ENCODE measurements at regions not wholly inside any gene's neighbourhood (a gene's known extent, or its start where the extent isn't known, plus 50 kb on each side); places are given as distances from the start of the nearest gene placed in this dataset.

DNA sequence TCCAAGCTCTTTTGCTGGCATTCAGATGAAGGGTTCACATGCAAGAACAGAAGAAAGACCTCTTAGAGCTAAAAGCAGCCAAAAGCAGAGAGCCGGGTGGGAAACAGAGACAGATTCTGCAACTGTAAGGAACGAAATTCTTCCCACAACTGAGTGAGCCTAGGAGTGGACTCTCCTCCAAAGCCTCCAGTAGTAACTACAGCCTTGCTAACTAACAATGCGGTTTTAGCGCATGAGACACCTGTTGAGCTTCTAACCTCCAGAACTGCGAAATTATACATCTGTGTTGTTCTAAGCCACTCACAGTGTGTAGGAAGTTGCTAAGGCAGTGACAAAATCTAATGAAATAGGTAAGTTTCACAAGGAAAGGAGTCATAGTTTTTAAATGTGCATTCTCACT, 98.1 kb upstream of the SLITRK1 start:
- DNase-seq, result no peak

DNA sequence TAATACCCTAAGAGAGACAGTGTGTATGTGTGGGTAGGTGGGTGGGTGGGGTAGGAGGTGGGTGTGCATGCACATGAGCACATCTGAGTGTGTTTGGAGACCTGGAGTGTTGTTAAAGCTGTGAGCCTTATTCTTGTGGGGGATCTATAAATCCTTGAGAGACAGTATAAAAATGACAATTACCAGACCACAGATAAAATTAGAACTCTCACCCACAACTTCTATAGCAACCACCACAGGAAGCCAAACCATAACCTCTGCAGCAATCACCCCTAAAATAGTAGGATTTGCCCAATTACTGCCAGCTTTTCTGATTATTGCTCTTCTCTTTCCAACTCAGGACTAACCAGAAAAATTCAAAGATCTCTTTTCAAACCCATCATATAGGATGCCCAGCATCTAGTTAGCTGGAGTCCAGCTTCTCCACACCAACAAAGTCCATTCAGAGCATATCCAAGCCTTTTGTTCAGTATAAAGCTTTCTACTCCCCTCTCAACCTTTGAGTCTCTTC, 93.4 kb upstream of the SLITRK1 start:
- DNase-seq, result no peak

DNA sequence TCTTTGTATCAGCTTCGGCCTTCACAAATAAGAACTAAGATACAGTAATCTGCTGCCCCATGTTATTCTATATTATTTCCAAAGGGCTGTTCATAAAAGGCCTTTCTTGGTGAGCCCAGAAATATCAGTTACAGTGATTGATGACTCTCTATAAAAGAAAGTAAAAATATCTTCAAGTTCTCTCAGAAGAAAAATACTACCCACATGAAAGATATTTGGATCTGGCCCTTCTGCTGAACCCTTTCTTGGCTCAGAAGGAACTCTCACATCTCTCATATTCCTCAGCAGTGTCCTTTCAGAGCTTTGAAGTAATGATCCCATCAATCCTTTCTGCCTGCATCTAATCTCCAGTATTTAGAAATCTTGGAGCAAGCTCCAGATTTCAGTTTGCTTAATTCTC, 76.3 kb upstream of the SLITRK1 start:
- DNase-seq, result no peak

DNA sequence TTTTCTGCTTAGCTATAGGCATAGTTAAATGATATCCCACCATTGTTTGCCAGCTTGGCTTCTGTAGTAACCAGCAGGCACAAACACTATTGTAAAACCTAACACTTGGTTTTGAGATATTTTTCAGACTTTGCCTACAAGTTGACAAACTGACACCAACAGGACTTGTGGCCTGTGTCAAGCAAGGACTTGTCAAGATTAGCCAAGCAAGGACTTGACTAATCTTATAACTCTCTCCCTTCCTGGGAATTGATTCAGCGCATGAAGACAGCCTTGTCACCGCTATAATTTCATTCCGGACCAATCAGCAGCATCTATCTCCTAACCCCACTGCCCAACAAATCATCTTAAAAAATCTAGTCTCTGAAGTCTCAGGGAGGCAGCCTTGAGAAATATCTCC, 72.7 kb upstream of the SLITRK1 start:
- no peak for DNase-seq

DNA sequence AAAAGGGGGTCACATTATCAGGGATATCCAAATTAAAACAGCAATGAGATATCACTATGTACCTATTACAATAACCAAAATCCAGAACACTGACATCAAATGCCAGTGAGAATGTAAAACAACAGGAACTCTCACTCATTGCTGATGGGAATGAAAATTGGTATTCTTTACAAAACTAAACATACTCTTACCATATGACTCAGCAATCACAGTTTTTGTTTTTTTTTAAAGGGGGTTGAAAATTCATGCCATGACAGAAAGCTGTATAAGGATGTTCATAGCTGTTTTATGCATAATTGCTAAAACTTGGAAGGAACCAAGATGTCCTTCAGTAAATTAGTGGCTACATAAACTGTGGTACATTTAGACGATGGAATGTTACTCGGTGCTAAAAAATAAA, 71.6 kb upstream of the SLITRK1 start:
- no peak for DNase-seq

DNA sequence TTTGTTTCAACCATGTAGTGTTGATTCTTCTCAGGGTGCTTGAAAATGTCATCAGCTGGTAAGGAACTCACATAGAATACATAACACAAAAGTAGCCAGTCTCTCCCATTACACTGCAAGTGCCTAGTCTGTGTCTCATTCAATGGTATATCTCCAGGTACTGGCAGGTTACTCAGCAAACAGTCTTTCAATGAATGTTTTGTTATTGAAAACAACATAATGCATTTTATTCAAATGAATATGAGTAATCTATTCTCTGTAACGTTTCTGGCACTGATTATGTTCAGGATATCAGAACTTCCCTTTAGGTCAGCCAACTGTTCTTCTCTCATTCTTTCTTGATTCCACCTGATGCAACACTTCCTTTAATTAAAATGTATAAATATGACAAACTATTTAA, 68.0 kb upstream of the SLITRK1 start:
- DNase-seq, result no peak

DNA sequence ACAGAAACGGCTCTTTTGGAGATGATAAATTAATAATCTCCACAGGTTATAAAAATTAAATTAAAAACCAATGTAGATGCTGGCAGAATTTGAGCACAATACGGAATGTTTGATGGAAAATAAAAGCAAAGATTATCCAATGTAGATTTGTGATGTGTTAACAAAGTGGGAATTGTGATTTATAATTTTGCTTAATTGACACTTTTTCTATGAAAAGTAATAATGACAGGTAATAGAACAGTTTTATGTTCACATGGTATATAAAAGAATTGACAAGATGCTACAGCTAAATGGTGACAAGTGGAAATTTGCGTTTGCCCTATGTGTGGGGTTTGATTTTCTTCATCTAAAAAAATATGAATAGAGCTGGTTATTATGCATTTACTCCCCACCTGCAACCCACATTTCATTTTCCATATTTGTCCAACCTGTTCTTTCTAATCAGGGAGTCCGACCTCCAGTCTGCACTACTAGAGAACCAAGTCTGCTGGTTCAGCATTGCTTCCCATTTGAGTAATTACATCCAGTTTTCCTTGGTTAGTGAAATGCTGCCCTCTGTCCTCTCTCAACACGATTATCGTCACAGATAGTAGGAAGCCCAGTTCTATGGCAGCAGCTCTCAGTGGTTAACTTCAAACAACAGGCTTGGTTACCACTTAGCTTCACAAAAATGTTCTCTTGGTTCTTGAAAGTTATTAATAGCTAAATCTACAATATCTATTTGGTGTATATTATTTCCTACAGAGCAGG, 61.4 kb upstream of the SLITRK1 start:
- no peak for DNase-seq

GRCh38 chr13:83941701-83942335, 59.5 kb upstream of the SLITRK1 start:
- DNase-seq, result no peak

DNA sequence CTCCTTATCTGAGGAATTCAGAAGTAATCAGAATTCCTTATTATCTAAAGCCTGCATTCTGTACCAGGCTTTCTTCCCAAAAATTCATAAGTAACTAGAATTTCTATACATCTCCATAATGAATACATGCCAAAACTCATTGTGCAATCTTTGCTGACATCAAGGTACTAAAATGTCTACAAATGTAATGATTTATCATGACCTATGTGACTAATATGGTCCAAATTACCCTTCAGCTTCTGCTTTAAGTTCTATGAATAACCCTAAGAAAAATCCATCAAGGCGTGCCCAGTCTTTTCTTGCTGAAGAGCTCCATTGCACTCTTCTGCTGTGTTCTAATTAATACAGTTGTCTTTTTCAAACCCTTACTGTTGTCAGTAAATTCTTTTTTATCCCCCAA, 58.5 kb upstream of the SLITRK1 start:
- peak; percentile 79 for DNase-seq

- DNase-seq, result no peak
Observed at GRCh38 chr13:83937579-83937978, 55.3 kb upstream of the SLITRK1 start.

DNA sequence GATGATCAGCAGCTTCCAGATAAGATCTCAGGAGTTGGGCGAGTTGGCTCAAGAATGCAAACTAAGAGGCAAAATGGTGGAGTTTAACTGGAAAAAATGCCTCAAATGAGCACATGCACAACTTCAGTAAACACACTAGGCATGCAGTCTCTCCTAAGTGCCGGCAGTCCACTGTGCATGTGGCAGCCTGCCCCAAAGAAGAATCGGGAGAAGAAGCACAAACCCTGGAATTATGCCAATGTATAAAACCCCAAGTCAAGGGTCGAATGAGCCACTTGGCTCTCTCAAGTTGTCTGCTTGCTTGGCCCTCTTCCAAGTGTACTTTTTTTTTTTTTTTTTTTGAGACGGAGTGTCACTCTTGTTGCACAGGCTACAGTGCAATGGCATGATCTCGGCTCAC, 53.3 kb upstream of the SLITRK1 start:
- DNase-seq, result no peak

All from NCI-H226 (cell line).